WTC11 (cell line): ENCODE measurements at regions not wholly inside any gene's neighbourhood (a gene's known extent, or its start where the extent isn't known, plus 50 kb on each side); places are given as distances from the start of the nearest gene placed in this dataset.

Experiments
- ATF2 ChIP-seq: sonication (generic); formaldehyde crosslinking; IDR thresholded peaks from 2 replicates; pipeline ENCODE4 v1.8.1; 2022; ENCODE audit warnings: low read depth, missing genetic modification reagents, borderline replicate concordance
- GTF2I ChIP-seq: fragments of 250-450 bp; sonication (Bioruptor Pico); conservative IDR thresholded peaks from 2 replicates; pipeline ENCODE4 v1.4.0; 2021; ENCODE audit warnings: mild to moderate bottlenecking
- ZBTB21 ChIP-seq: sonication (generic); formaldehyde crosslinking; IDR thresholded peaks from 2 replicates; pipeline ENCODE4 v1.8.1; 2023; ENCODE audit warnings: mild to moderate bottlenecking, missing genetic modification reagents, borderline replicate concordance
- ZSCAN18 ChIP-seq: fragments of 250-450 bp; sonication (Bioruptor Pico); IDR thresholded peaks from 2 replicates; pipeline ENCODE4 v2.1.2; 2022; ENCODE audit warnings: mild to moderate bottlenecking, moderate library complexity
- TF ChIP-seq, protein P1 (sequence below): fragments of 200-600 bp; IDR thresholded peaks from 2 replicates; pipeline ENCODE4 v1.8.0; 2022; ENCODE audit warnings: antibody characterized with exemption
- TF ChIP-seq, protein P2 (sequence below): sonication (generic); formaldehyde crosslinking; conservative IDR thresholded peaks from 2 replicates; pipeline ENCODE4 v1.8.1; 2023; ENCODE audit warnings: mild to moderate bottlenecking, low read depth, missing genetic modification reagents, moderate library complexity

DNA sequence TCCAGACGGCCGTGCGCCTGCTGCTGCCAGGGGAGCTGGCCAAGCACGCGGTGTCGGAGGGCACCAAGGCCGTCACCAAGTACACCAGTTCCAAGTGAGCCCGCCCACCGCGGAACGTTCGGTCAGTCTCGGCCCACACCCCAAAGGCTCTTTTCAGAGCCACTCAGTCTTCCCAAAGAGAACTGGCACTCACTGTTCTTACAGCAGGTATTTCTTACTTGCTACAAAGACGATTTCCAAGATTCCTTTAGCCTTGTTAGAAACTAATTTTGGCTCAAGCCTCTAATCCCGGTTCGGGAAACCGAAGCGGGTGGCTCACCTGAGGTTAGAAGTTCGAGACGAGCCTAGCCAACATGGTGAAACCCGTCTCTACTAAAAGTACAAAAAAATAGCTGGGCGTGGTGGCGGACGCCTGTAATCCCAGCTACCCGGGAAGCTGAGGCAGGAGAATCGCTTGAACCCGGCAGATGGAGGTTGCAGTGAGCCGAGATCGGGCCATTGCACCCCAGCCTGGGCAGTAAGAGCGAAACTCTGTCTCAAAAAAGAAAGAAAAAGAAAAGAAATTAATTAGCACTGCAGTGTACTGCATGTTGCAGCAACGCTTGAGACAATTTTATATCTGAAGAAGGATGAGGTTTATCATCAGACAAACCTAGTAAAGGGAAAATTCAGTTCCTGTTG, 73.1 kb downstream of the OR2B2 start:
- TF ChIP-seq ATF2 (CRISPR knock-in tag) (no peak), ZBTB21 (CRISPR knock-in tag) (no peak), ZSCAN18 (no peak), GTF2I (CRISPR knock-in tag) (no peak)
- TF ChIP-seq, protein P1, sequence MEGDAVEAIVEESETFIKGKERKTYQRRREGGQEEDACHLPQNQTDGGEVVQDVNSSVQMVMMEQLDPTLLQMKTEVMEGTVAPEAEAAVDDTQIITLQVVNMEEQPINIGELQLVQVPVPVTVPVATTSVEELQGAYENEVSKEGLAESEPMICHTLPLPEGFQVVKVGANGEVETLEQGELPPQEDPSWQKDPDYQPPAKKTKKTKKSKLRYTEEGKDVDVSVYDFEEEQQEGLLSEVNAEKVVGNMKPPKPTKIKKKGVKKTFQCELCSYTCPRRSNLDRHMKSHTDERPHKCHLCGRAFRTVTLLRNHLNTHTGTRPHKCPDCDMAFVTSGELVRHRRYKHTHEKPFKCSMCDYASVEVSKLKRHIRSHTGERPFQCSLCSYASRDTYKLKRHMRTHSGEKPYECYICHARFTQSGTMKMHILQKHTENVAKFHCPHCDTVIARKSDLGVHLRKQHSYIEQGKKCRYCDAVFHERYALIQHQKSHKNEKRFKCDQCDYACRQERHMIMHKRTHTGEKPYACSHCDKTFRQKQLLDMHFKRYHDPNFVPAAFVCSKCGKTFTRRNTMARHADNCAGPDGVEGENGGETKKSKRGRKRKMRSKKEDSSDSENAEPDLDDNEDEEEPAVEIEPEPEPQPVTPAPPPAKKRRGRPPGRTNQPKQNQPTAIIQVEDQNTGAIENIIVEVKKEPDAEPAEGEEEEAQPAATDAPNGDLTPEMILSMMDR: no peak
- TF ChIP-seq, protein P2, sequence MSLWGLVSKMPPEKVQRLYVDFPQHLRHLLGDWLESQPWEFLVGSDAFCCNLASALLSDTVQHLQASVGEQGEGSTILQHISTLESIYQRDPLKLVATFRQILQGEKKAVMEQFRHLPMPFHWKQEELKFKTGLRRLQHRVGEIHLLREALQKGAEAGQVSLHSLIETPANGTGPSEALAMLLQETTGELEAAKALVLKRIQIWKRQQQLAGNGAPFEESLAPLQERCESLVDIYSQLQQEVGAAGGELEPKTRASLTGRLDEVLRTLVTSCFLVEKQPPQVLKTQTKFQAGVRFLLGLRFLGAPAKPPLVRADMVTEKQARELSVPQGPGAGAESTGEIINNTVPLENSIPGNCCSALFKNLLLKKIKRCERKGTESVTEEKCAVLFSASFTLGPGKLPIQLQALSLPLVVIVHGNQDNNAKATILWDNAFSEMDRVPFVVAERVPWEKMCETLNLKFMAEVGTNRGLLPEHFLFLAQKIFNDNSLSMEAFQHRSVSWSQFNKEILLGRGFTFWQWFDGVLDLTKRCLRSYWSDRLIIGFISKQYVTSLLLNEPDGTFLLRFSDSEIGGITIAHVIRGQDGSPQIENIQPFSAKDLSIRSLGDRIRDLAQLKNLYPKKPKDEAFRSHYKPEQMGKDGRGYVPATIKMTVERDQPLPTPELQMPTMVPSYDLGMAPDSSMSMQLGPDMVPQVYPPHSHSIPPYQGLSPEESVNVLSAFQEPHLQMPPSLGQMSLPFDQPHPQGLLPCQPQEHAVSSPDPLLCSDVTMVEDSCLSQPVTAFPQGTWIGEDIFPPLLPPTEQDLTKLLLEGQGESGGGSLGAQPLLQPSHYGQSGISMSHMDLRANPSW (CRISPR knock-in tag): no peak
